Cardiac fibroblast (primary cell): ENCODE measurements at regions not wholly inside any gene's neighbourhood (a gene's known extent, or its start where the extent isn't known, plus 50 kb on each side); places are given as distances from the start of the nearest gene placed in this dataset.

Experiments
- DNase-seq, 2 donors: peaks; one replicate each; pipeline versions ENCODE4 v3.0.0 to v3.0.0-alpha.2; 2010; ENCODE audit warnings: low read depth in 2 of 2
- H3K4me3 ChIP-seq, 2 donors: replicated peaks in 1 of 2; 1 replicate in 1 of 2; 2 replicates in 1 of 2; pipeline ENCODE4 v1.5.1; 2011; ENCODE audit warnings: low read depth in 2 of 2, low read length in 2 of 2, mild to moderate bottlenecking in 2 of 2, moderate library complexity in 1 of 2
- TF ChIP-seq, protein P1 (sequence below): IDR thresholded peaks from one replicate; pipeline ENCODE4 v1.5.1; 2011; ENCODE audit warnings: low read depth, mild to moderate bottlenecking, low read length, inconsistent platforms

DNA sequence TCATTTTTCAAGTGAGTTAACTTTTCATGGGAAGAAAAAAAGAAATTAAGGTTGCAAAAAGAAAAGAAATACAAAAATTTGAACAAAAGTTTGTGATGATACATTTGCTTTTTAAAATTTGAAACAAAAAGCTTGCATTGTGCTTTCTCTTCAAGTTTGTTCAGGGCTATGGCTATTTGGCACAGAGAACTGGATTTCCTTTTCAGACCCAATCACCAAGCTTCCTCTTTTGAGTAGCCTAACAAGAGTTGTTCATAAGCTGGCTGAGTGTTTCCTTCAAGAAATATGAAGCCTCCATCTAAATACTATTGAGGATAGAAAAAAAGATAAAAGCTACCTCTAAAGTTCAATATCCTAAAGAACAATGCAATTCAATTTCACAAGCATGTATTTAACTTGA, 787.8 kb downstream of the LIG4 start:
- DNase-seq = no peak
- H3K4me3 ChIP-seq = no peak overlapping the region
- TF ChIP-seq, protein P1, sequence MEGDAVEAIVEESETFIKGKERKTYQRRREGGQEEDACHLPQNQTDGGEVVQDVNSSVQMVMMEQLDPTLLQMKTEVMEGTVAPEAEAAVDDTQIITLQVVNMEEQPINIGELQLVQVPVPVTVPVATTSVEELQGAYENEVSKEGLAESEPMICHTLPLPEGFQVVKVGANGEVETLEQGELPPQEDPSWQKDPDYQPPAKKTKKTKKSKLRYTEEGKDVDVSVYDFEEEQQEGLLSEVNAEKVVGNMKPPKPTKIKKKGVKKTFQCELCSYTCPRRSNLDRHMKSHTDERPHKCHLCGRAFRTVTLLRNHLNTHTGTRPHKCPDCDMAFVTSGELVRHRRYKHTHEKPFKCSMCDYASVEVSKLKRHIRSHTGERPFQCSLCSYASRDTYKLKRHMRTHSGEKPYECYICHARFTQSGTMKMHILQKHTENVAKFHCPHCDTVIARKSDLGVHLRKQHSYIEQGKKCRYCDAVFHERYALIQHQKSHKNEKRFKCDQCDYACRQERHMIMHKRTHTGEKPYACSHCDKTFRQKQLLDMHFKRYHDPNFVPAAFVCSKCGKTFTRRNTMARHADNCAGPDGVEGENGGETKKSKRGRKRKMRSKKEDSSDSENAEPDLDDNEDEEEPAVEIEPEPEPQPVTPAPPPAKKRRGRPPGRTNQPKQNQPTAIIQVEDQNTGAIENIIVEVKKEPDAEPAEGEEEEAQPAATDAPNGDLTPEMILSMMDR = no peak

DNA sequence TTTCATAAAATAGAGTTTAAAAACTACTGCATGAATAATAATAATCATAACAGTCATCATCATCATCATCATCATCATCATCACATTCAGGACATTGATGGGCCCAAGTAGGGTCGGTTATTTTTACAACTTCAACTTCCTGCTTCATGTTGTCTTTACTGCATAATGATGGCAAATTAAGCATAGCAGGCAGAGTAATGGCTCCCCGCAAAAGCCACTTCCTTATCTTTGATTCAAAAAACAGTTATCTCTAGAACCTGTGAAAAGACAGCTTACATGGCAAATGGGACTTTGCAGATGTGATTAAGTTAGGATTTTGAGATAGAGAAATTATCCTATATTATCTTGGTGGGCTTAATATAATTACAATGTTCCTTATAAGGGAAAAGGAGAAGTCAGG, 792.9 kb downstream of the LIG4 start:
- TF ChIP-seq, protein P1 = no peak
- DNase-seq = no peak
- H3K4me3 ChIP-seq = no peak overlapping the region

DNA sequence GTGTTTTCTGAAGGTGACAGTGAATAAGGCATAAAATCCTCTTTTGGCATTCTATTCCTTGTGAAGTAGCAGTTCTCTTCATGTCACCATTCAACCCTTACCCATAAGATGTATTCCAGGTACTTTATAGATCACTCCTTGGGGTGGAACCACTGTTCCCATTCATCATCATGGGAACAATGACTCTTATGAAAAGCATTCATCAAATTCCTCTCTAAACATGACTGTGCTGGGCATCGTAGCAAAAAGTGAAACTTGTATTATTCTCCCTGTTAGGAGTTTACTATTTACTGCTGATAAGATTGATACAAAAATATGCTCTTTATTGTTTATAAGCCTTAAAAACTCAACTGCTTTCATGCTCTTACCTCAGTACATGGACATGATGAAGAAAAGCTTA, 793.4 kb downstream of the LIG4 start:
- H3K4me3 ChIP-seq = no peak overlapping the region
- TF ChIP-seq, protein P1 = no peak
- peak in 1 of 2 donors; percentile 6 for DNase-seq

DNA sequence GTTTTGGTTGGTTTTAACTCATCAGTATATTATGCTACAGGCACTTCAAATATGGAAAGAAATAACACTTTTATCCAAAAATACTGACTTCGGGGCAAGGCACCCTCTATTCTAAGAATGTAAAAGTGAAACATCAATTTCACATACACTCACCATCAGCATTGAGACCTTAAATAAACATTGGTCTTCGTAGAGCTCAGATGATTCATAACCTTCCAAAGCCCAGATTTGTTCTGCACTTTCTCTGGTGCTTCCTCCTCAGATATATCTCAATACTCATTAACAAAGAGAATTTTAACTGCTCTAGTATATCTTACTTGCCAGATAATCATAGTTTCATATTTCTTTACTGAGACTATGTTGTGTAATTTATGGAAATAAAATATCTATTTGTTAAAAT, 794.3 kb downstream of the LIG4 start:
- TF ChIP-seq, protein P1 = no peak
- DNase-seq = peak; percentile 10 to 16
- H3K4me3 ChIP-seq = no peak overlapping the region

DNA sequence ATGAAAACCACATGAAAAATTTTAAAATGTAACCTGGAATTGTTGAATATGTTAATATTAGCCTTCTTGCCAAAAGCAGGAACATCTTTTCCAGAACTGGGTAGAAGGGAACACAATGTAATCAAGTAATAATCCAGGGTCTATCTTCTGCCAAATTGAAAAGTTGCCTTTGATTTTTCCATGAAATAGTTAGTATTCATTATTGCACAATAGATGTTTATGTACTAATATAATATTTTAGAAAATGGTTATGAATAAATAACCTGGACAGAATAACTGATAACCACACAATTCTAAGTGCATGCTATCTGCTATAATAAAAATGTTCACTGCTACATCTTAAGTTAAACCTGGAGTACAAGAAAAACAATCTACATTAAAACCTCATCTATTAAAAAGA, 802.3 kb downstream of the LIG4 start:
- TF ChIP-seq, protein P1 = no peak
- no peak overlapping the region for H3K4me3 ChIP-seq
- no peak for DNase-seq

DNA sequence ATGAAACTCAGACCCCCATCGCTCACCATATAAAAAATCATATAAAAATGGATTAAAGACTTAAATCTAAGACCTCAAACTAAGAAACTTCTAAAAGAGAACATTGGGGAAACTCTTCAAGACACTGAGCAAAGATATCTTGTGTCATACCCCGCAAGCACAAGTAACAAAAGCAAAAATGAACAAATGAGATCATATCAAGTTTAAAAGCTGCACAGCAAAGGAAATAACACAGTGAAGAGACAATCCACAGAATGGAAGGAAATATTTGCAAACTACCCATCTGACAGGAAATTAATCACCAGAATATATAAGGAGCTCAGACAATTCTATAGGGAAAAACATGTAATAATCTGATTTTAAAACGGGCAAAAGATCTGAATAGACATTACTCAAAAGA, 808.3 kb downstream of the LIG4 start:
- H3K4me3 ChIP-seq = no peak overlapping the region
- TF ChIP-seq, protein P1 = no peak
- no peak for DNase-seq

DNA sequence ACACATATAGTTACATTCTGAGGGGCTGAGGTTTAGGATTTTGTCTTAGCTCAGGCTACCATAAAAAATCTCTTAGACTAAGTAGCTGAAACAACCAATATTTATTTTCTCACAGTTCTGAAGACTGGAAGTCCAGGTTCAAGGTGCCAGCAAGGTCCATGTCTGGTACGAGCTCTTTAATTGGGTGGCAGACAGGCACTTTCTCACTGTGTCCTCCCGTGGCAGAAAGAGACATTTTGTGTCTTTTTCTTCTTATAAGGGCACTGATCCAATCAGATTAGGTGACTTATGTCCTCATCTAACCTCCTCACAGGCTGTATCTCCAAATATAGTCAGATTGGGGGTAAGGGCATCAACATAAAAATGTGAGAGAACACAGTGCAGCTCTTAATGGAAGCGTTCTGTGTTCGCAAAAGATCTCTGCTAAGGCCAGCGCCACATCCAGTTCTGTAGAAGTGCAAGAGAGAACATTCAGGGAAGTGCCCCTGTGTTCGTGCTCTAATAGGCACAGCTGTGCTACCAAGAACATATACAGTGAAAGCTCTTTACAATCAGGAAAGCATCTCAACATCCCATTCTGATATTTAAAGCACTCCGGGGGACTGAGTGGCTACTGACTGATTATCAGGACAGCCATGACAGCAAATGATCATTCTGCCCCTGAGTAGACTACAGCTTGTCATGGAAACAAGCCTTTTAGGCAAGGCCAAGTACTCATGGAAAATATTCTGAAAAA, 819.2 kb downstream of the LIG4 start:
- no peak overlapping the region for H3K4me3 ChIP-seq
- TF ChIP-seq, protein P1 = no peak
- no peak for DNase-seq
